Endothelial cell of umbilical vein (primary cell): ENCODE measurements at regions not wholly inside any gene's neighbourhood (a gene's known extent, or its start where the extent isn't known, plus 50 kb on each side); places are given as distances from the start of the nearest gene placed in this dataset.

Source experiments
- EZH2 ChIP-seq: IDR thresholded peaks from 2 replicates; pipeline ENCODE4 v1.6.1; 2012; ENCODE audit warnings: borderline replicate concordance, low read depth, mild to moderate bottlenecking, moderate library complexity, low read length, inconsistent platforms; ENCODE audit not compliant: severe bottlenecking
- POLR2A ChIP-seq: IDR thresholded peaks from 2 replicates; pipeline ENCODE4 v1.6.1; 2012; ENCODE audit warnings: low read depth, mild to moderate bottlenecking, control low read depth, low read length
- POLR2AphosphoS5 ChIP-seq: IDR thresholded peaks from 2 replicates; pipeline ENCODE4 v1.6.1; 2012; ENCODE audit warnings: low read depth, mild to moderate bottlenecking, control low read depth, low read length, moderate library complexity; ENCODE audit not compliant: insufficient read depth
- TF ChIP-seq, protein P1 (sequence below), 2 donors: IDR thresholded peaks; 1 replicate in 1 of 2; 2 replicates in 1 of 2; pipeline ENCODE4 v1.5.1; 2011; ENCODE audit warnings: low read length in 2 of 2, mild to moderate bottlenecking in 2 of 2, moderate library complexity in 2 of 2, control low read depth in 1 of 2, inconsistent platforms in 1 of 2, low read depth in 1 of 2; ENCODE audit not compliant: insufficient read depth in 1 of 2; ENCODE audit errors: extremely low read depth in 1 of 2

DNA sequence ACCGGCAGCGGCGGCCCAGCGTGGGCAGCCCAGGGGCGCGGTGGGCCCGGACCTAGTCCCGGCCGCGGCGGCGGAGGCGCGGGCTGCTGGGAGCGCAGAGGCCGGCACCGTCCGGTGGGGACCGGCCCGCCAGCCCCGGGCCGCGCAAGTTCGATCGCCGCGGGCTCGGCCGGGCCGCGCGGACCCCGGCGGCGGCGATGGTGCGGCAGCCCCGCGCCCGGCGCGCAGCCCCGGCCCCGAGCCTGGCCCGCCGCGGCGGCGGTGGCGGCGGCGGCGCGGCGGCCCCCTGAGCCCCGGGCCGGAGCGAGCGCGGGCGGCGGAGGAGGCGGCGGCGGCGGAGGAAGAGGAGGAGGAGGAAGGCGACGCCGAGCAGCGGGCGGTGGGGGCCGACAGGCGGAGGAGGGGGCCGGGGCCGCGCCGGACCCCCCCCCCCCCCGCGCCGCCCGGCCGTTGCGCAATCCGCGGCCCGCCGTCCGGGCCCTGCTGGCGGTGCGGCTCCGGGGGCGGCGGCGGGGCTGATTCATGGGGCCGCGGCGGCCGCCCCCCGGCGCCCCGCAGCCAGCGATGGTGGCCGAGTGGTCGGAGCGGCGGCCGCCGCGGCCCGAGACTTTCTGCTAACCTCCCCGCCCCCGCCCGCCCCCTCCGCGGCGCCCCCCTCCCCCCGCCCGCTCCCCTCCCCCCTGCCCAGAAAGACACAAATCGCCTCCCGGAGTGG lies 1251.9 kb downstream of the BRD1 start:
- TF ChIP-seq, protein P1, sequence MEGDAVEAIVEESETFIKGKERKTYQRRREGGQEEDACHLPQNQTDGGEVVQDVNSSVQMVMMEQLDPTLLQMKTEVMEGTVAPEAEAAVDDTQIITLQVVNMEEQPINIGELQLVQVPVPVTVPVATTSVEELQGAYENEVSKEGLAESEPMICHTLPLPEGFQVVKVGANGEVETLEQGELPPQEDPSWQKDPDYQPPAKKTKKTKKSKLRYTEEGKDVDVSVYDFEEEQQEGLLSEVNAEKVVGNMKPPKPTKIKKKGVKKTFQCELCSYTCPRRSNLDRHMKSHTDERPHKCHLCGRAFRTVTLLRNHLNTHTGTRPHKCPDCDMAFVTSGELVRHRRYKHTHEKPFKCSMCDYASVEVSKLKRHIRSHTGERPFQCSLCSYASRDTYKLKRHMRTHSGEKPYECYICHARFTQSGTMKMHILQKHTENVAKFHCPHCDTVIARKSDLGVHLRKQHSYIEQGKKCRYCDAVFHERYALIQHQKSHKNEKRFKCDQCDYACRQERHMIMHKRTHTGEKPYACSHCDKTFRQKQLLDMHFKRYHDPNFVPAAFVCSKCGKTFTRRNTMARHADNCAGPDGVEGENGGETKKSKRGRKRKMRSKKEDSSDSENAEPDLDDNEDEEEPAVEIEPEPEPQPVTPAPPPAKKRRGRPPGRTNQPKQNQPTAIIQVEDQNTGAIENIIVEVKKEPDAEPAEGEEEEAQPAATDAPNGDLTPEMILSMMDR (IDR thresholded peaks at IDR 0.05; ENCODE audit: extremely low read depth in 1 of 2, insufficient read depth in 1 of 2, low read depth in 1 of 2, low read length in 2 of 2), result no peak
- no peak for TF ChIP-seq EZH2
- TF ChIP-seq POLR2A, result no peak
- TF ChIP-seq POLR2AphosphoS5, result no peak
